K562 (cell line): ENCODE measurements at regions not wholly inside any gene's neighbourhood (a gene's known extent, or its start where the extent isn't known, plus 50 kb on each side); places are given as distances from the start of the nearest gene placed in this dataset.

ENCODE experiments used
- ARHGAP35 ChIP-seq: fragments of 450-650 bp; IDR thresholded peaks from 2 replicates; pipeline ENCODE4 v1.6.1; 2018; ENCODE audit not compliant: partially characterized antibody
- SNAPC5 ChIP-seq: fragments of 250-450 bp; sonication (Bioruptor Pico); IDR thresholded peaks from 2 replicates; pipeline ENCODE4 v1.8.0; 2021; ENCODE audit warnings: moderate library complexity, mild to moderate bottlenecking, inconsistent platforms
- UBTF ChIP-seq, 2 experiments: IDR thresholded peaks; 2 replicates each; pipeline ENCODE4 v1.6.1; 2012; ENCODE audit warnings: improper control_type of control experiment in 2 of 2, low read depth in 2 of 2, low read length in 2 of 2, borderline replicate concordance in 1 of 2
- ZNF75A ChIP-seq: fragments of 450-650 bp; formaldehyde crosslinking; IDR thresholded peaks from 2 replicates; pipeline ENCODE4 v1.4.0; 2020; ENCODE audit warnings: mild to moderate bottlenecking

GRCh38 chr3:184500344-184500923 lies 61.2 kb upstream of the EPHB3 start:
- no peak for TF ChIP-seq ARHGAP35
- no peak for TF ChIP-seq ZNF75A (CRISPR knock-in tag)
- no peak for TF ChIP-seq UBTF (IDR thresholded peaks at IDR 0.05; ENCODE audit: borderline replicate concordance in 1 of 2, low read depth in 2 of 2, low read length in 2 of 2)
- TF ChIP-seq SNAPC5 = no peak
